HEK293 (cell line): ENCODE measurements at regions not wholly inside any gene's neighbourhood (a gene's known extent, or its start where the extent isn't known, plus 50 kb on each side); places are given as distances from the start of the nearest gene placed in this dataset.

Experiments used
- CTCF ChIP-seq: fragments of 450-650 bp; formaldehyde crosslinking; IDR thresholded peaks from 2 replicates; pipeline ENCODE4 v1.5.1; 2016; ENCODE audit warnings: missing biosample characterization, missing genetic modification characterization
- KLF1 ChIP-seq: fragments of 450-650 bp; formaldehyde crosslinking; IDR thresholded peaks from 2 replicates; pipeline ENCODE4 v1.5.1; 2016; ENCODE audit warnings: missing biosample characterization, missing genetic modification characterization
- REST ChIP-seq: fragments of 450-650 bp; formaldehyde crosslinking; IDR thresholded peaks from 2 replicates; pipeline ENCODE4 v1.5.1; 2016; ENCODE audit warnings: missing biosample characterization, missing genetic modification characterization
- SALL2 ChIP-seq: fragments of 450-650 bp; formaldehyde crosslinking; IDR thresholded peaks from 2 replicates; pipeline ENCODE4 v1.5.0; 2017; ENCODE audit warnings: missing biosample characterization, mild to moderate bottlenecking, missing genetic modification characterization, borderline replicate concordance
- SP7 ChIP-seq: fragments of 450-650 bp; formaldehyde crosslinking; IDR thresholded peaks from 2 replicates; pipeline ENCODE4 v1.5.1; 2016; ENCODE audit warnings: missing biosample characterization, missing genetic modification characterization
- TCF7L2 ChIP-seq: IDR thresholded peaks from 2 replicates; pipeline ENCODE4 v1.6.1; 2011; ENCODE audit warnings: low read depth, mild to moderate bottlenecking, inconsistent platforms, low read length, moderate library complexity, borderline replicate concordance
- YY2 ChIP-seq: fragments of 450-650 bp; formaldehyde crosslinking; IDR thresholded peaks from 2 replicates; pipeline ENCODE4 v1.5.1; 2016; ENCODE audit warnings: missing biosample characterization, missing genetic modification characterization
- ZBTB26 ChIP-seq: fragments of 450-650 bp; formaldehyde crosslinking; optimal IDR thresholded peaks from 2 replicates; pipeline ENCODE3; 2016; ENCODE audit warnings: missing biosample characterization, mild to moderate bottlenecking, missing genetic modification characterization
- ZNF302 ChIP-seq: fragments of 450-650 bp; formaldehyde crosslinking; IDR thresholded peaks from 2 replicates; pipeline ENCODE4 v1.5.1; 2016; ENCODE audit warnings: missing biosample characterization, missing genetic modification characterization, low read depth
- ZNF416 ChIP-seq: fragments of 450-650 bp; formaldehyde crosslinking; IDR thresholded peaks from 2 replicates; pipeline ENCODE4 v1.5.1; 2016; ENCODE audit warnings: missing biosample characterization, missing genetic modification characterization
- ZNF571 ChIP-seq: fragments of 450-650 bp; formaldehyde crosslinking; IDR thresholded peaks from 2 replicates; pipeline ENCODE4 v1.5.0; 2017; ENCODE audit warnings: missing biosample characterization, missing genetic modification characterization
- ZNF664 ChIP-seq: fragments of 450-650 bp; formaldehyde crosslinking; IDR thresholded peaks from 2 replicates; pipeline ENCODE4 v1.5.1; 2016; ENCODE audit warnings: missing biosample characterization, missing genetic modification characterization
- ZNF701 ChIP-seq: fragments of 450-650 bp; formaldehyde crosslinking; IDR thresholded peaks from 2 replicates; pipeline ENCODE4 v1.5.1; 2016; ENCODE audit warnings: missing biosample characterization, missing genetic modification characterization
- ZNF777 ChIP-seq: fragments of 450-650 bp; formaldehyde crosslinking; IDR thresholded peaks from 2 replicates; pipeline ENCODE4 v1.5.1; 2017; ENCODE audit warnings: missing biosample characterization, missing genetic modification characterization, borderline replicate concordance

- no peak for TF ChIP-seq SALL2 (tag by site-specific recombination)
- TF ChIP-seq ZNF701 (tag by site-specific recombination): no peak
- TF ChIP-seq SP7: no peak
- no peak for TF ChIP-seq YY2
- TF ChIP-seq ZNF571 (tag by site-specific recombination): no peak
- no peak for TF ChIP-seq ZNF777 (tag by site-specific recombination)
- no peak for TF ChIP-seq REST (tag by site-specific recombination)
- TF ChIP-seq CTCF: no peak
- no peak for TF ChIP-seq ZBTB26 (tag by site-specific recombination)
- no peak for TF ChIP-seq ZNF664 (tag by site-specific recombination)
- TF ChIP-seq ZNF302: no peak
- TF ChIP-seq TCF7L2: no peak
- no peak for TF ChIP-seq ZNF416 (tag by site-specific recombination)
- no peak for TF ChIP-seq KLF1 (tag by site-specific recombination)
Observed at GRCh38 chr14:106792543-106792942, 1266.2 kb downstream of the TMEM121 start.
